HCT116 (cell line): ENCODE measurements at regions not wholly inside any gene's neighbourhood (a gene's known extent, or its start where the extent isn't known, plus 50 kb on each side); places are given as distances from the start of the nearest gene placed in this dataset.
"Not testable (repeated sequence)": the region's sequence is repeated elsewhere in the genome, so short reads cannot be mapped to it uniquely, and the experiment has no call there.

ENCODE experiments used
- ATAC-seq: fragments of 200-7000 bp; cut with Tn5 transposase; 2 replicates; pipeline ENCODE4 v1.9.1; 2020; ENCODE audit warnings: mild to moderate bottlenecking, moderate library complexity
- BruUV-seq: library from RNA; stranded (reverse); fragments of 400-500 nt; replicated peaks from 2 replicates; lab custom pipeline; 2021; lab: Mats Ljungman, UMichigan
- CTCF ChIA-PET: fragments of 300-600 bp; sonication (Branson Sonifier 250); formaldehyde crosslinking; loops from one replicate; lab custom pipeline; 2021; ENCODE audit warnings: antibody characterized with exemption; lab: Charles Lee
- POLR2A ChIA-PET: fragments of 300-600, 350-600 bp; sonication (Branson Sonifier 250); formaldehyde crosslinking; loops from one replicate; lab custom pipeline; 2021; ENCODE audit warnings: antibody characterized with exemption; lab: Charles Lee
- RAD21 ChIA-PET, 2 experiments: fragments of 300-600 bp; sonication (Branson Sonifier 250); formaldehyde crosslinking; loops; one replicate each; lab custom pipeline; 2023; ENCODE audit warnings: low total read pairs in 2 of 2; ENCODE audit not compliant: uncharacterized antibody in 2 of 2, unreplicated experiment in 2 of 2, low non-redundant PET in 1 of 2; lab: Charles Lee
- DNase-seq: peaks from one replicate; pipeline ENCODE4 v3.0.0-alpha.2; 2010; ENCODE audit warnings: low read depth, low spot score
- H2AFZ ChIP-seq: fragments of 200-600 bp; shearing (Covaris generic), sonication (generic); 2 replicates; pipeline ENCODE4 v1.6.1; 2017; ENCODE audit warnings: low read depth, mixed run types, mixed read lengths, antibody characterized with exemption, low read length; ENCODE audit not compliant: poor library complexity, severe bottlenecking
- H3K27ac ChIP-seq: 2 replicates; pipeline ENCODE4 v1.5.1; 2012; ENCODE audit warnings: low read depth, low read length
- H3K27me3 ChIP-seq: fragments of 200-600 bp; sonication (generic); 2 replicates; pipeline ENCODE4 v1.6.1; 2016; ENCODE audit warnings: mixed run types, low read length, mixed read lengths; ENCODE audit not compliant: insufficient read depth
- H3K36me3 ChIP-seq, 2 experiments: fragments of 200-500 bp in 1 of 2; fragments of 200-600 bp in 1 of 2; sonication (Bioruptor generic) in 1 of 2; sonication (generic) in 1 of 2; 2 replicates each; pipeline versions ENCODE4 v1.5.1 to v1.6.1; 2014 to 2016; ENCODE audit warnings: low read length in 2 of 2, inconsistent platforms in 1 of 2, mixed read lengths in 1 of 2, mixed run types in 1 of 2; ENCODE audit not compliant: insufficient read depth in 2 of 2, control insufficient read depth in 1 of 2
- H3K4me1 ChIP-seq, 2 experiments: fragments of 200-600 bp in 1 of 2; sonication (generic) in 1 of 2; 2 replicates each; pipeline versions ENCODE4 v1.5.1 to v1.6.1; 2012 to 2017; ENCODE audit warnings: low read length in 2 of 2, inconsistent platforms in 1 of 2, mild to moderate bottlenecking in 1 of 2, mixed read lengths in 1 of 2, mixed run types in 1 of 2, moderate library complexity in 1 of 2; ENCODE audit not compliant: insufficient read depth in 2 of 2, control insufficient read depth in 1 of 2
- H3K4me2 ChIP-seq: fragments of 200-600 bp; sonication (generic); 2 replicates; pipeline ENCODE4 v1.6.1; 2017; ENCODE audit warnings: mixed run types, low read length, mixed read lengths
- H3K4me3 ChIP-seq, 2 experiments: fragments of 200-600 bp in 1 of 2; sonication (generic) in 1 of 2; replicated peaks in 1 of 2; 2 replicates each; pipeline ENCODE4 v1.5.1; 2011 to 2016; ENCODE audit warnings: low read length in 2 of 2, control low read depth in 1 of 2, low read depth in 1 of 2, mild to moderate bottlenecking in 1 of 2, mixed read lengths in 1 of 2, mixed run types in 1 of 2
- H3K79me2 ChIP-seq: fragments of 200-600 bp; sonication (generic); 2 replicates; pipeline ENCODE4 v1.6.1; 2017; ENCODE audit warnings: mild to moderate bottlenecking, mixed run types, low read length, moderate library complexity, mixed read lengths; ENCODE audit not compliant: insufficient read depth
- H3K9ac ChIP-seq: fragments of 200-600 bp; sonication (generic); 2 replicates; pipeline ENCODE4 v1.6.1; 2016; ENCODE audit warnings: low read length, mixed read lengths
- H3K9me2 ChIP-seq: fragments of 200-600 bp; sonication (generic), shearing (Covaris generic); 2 replicates; pipeline ENCODE4 v1.6.1; 2017; ENCODE audit warnings: mixed run types, mild to moderate bottlenecking, moderate library complexity; ENCODE audit not compliant: insufficient read depth
- H3K9me3 ChIP-seq, 2 experiments: fragments of 200-500 bp in 1 of 2; fragments of 200-600 bp in 1 of 2; sonication (Bioruptor generic) in 1 of 2; sonication (generic) in 1 of 2; 2 replicates each; pipeline ENCODE4 v1.6.1; 2014 to 2017; ENCODE audit warnings: low read length in 2 of 2, mixed read lengths in 2 of 2, inconsistent platforms in 1 of 2, low read depth in 1 of 2, mild to moderate bottlenecking in 1 of 2, mixed run types in 1 of 2, moderate library complexity in 1 of 2; ENCODE audit not compliant: control insufficient read depth in 1 of 2, insufficient read depth in 1 of 2
- H4K20me1 ChIP-seq: fragments of 200-600 bp; sonication (generic), shearing (Covaris generic); 2 replicates; pipeline ENCODE4 v1.6.1; 2017; ENCODE audit warnings: mixed run types, mild to moderate bottlenecking, moderate library complexity; ENCODE audit not compliant: insufficient read depth
- CBX3 ChIP-seq: IDR thresholded peaks from 2 replicates; pipeline ENCODE4 v1.6.1; 2012; ENCODE audit warnings: low read depth
- FOSL1 ChIP-seq: IDR thresholded peaks from 2 replicates; pipeline ENCODE4 v1.6.1; 2012; ENCODE audit warnings: low read depth
- RAD21 ChIP-seq: IDR thresholded peaks from 2 replicates; pipeline ENCODE4 v1.6.1; 2012; ENCODE audit warnings: low read depth, mild to moderate bottlenecking
- intact Hi-C: fragments of 100-400 bp; cut with micrococcal nuclease; formaldehyde crosslinking; loops from 2 replicates; pipeline ENCODE4 v1.10.0; 2022

GRCh38 chr1:221284028-221284427 is 404.8 kb downstream of the HLX start:
- TF ChIP-seq FOSL1 (0 out of 2 replicates have a peak, but pooled peaks have one; percentile 13), RAD21 (no peak), CBX3 (no peak)
- BruUV-seq: no TSS peak
- H3K27me3 ChIP-seq: no peaks in the 10 kb centered on the region
- H3K27ac ChIP-seq: no peak overlapping the region
- H3K4me2 ChIP-seq: no peak overlapping the region
- no peaks in the 10 kb centered on the region for H3K79me2 ChIP-seq
- no peak overlapping the region for H2AFZ ChIP-seq
- CTCF ChIA-PET: no interaction called here
- no peaks in the 10 kb centered on the region for H3K36me3 ChIP-seq
- intact Hi-C loops: no loop called here
- ATAC-seq (no peak), DNase-seq (peak; percentile 15)
- no peaks in the 10 kb centered on the region for H3K9me2 ChIP-seq
- POLR2A ChIA-PET: no interaction called here
- RAD21 ChIA-PET: no interaction called here
- H3K9ac ChIP-seq: no peak overlapping the region
- no peaks in the 10 kb centered on the region for H4K20me1 ChIP-seq
- H3K4me3 ChIP-seq: no peak overlapping the region
- peaks cover 0 to 2% of the 10 kb centered on the region in 2 experiments; a peak in 1 of 4 replicates for H3K4me1 ChIP-seq
- no peaks in the 10 kb centered on the region for H3K9me3 ChIP-seq

GRCh38 chr1:221284991-221285390 is 405.7 kb downstream of the HLX start:
- H3K9me2 ChIP-seq, DNase-seq, H2AFZ ChIP-seq, H3K9me3 ChIP-seq, H3K4me1 ChIP-seq, H3K4me2 ChIP-seq, intact Hi-C loops, RAD21 ChIA-PET, CTCF ChIA-PET, H3K27ac ChIP-seq, H3K27me3 ChIP-seq, POLR2A ChIA-PET, H4K20me1 ChIP-seq, H3K4me3 ChIP-seq, H3K79me2 ChIP-seq, H3K36me3 ChIP-seq, BruUV-seq, H3K9ac ChIP-seq, ATAC-seq: not testable (repeated sequence)

GRCh38 chr1:221285458-221286210 is 406.4 kb downstream of the HLX start:
- intact Hi-C loops, ATAC-seq, H3K4me2 ChIP-seq, H3K9ac ChIP-seq, H3K79me2 ChIP-seq, DNase-seq, H3K9me3 ChIP-seq, H4K20me1 ChIP-seq, H3K27me3 ChIP-seq, CTCF ChIA-PET, H3K4me3 ChIP-seq, BruUV-seq, H3K36me3 ChIP-seq, H3K4me1 ChIP-seq, POLR2A ChIA-PET, RAD21 ChIA-PET, H3K27ac ChIP-seq, H2AFZ ChIP-seq, H3K9me2 ChIP-seq: not testable (repeated sequence)
